Activated CD4-positive, CD25-positive, alpha-beta regulatory T cell (primary cell): ENCODE measurements at regions not wholly inside any gene's neighbourhood (a gene's known extent, or its start where the extent isn't known, plus 50 kb on each side); places are given as distances from the start of the nearest gene placed in this dataset.

Experiments used
- DNase-seq, 4 experiments: peaks; one replicate each; lab custom pipeline; 2025; lab: John Stamatoyannopoulos, UW

DNA sequence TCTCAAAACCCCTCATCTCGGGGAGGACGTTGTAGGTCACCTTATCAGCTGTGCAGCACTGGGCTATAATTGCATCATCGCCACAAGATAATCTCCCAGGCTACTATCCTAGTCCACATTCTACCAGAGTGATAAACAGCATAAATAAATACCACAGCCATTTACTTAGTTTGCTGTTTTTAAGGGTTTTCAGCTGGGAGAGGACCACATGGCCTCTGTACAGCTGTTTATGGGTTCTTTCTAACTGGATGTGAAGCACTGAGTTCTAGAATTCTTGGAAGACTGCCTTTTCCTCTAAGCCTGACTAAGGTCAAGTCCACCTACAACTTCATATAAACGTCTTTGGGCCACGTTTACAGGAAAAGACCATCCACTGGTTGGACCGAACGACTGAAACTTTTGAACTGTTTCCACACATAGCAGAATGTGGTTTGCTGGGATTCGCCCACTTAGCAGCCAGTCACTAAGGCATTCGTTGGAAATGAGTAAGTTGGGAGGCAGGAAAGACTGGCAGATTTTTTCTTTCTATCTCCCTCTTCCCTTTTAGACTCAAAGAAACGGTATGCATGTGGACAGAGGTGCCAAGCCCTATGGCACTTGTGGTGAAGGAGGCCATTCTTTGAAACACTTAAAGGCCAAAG is 752.5 kb upstream of the SGCG start:
- no peak for DNase-seq

GRCh38 chr13:22432690-22433089 is 748.1 kb upstream of the SGCG start:
- DNase-seq: no peak

GRCh38 chr13:22447132-22447886 is 733.5 kb upstream of the SGCG start:
- no peak for DNase-seq

DNA sequence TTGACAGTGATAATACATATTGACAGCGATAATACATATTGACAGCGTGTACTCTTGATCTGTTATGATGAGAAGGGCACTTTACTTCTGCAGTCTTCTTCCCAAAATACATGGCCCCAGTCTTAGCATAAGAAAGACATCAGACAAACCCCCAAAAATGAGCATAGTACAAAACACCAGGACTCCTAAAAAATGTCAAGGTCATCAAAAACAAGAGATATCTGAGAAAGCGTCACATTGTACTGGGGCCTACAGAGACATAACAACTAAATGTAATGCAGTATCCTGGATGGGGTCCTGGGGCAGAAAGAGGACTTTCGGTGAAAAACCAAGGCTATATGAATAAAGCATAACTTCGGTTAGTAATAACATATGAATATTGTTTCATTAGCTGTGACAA is 731.5 kb upstream of the SGCG start:
- no peak for DNase-seq

DNA sequence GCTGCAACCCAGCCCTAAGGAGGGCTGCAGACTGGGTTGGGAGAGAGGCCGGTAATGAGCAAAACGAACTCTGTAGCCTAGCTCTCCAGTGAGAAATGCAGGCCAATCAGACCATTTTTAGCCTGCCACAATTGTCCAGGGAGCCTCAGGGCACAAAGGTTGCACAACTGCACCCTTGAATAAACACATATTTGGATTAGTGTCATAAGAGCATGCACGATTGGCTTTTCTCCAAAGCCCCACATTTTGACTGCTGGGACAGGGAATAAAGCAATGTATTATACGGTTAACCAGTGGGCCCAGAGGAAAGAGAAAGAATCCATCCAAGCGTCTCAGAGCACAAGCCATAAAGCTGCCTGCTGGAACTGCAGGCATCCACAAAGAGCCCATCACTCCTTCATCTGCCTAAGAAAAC is 729.4 kb upstream of the SGCG start:
- DNase-seq: no peak

- DNase-seq: no peak
These were observed 726.2 kb upstream of the SGCG start for GRCh38 chr13:22454586-22454985.

- DNase-seq: no peak
These were observed 725.7 kb upstream of the SGCG start for GRCh38 chr13:22455036-22455435.

- no peak for DNase-seq
These were observed 718.8 kb upstream of the SGCG start for GRCh38 chr13:22461854-22462490.

DNA sequence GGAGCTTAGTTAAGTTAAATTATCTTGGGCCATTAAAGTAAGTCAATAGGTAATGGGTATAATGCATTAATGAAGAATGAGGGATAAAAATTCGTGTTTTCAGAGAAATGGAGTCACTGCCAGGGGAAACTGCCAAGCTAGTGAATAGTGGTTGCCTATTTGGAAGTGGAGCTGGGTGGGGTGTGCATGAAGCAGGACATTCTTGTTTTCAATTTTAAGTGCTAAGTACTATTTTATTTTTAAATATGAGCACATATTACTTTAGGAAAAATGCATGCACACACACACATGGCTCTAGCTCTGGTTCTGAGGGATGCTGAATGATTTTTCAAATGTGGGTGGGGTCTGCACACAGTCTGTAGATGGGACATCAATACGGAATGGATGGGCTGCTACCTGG is 717.7 kb upstream of the SGCG start:
- DNase-seq: no peak

DNA sequence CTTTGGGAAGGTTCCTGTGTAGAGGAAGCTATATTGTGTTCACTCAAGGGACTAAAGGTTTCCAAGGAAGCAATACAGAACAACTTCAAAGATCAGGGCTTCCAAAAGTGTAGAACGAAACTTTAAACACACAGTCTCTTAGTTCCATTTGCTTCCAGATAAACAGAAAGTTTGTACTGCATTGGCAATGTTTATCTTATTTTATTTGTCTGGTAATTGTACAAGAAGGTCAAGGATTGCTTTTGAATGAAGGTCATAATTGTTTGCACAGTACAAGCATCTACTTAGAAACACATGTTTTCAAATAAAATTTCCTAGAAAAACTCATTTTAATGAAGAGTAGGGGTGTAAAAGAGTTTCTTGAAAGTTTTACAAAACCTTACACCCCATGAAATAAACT is 712.7 kb upstream of the SGCG start:
- no peak for DNase-seq

- DNase-seq: no peak
These were observed 712.0 kb upstream of the SGCG start for GRCh38 chr13:22468824-22469223.

DNA sequence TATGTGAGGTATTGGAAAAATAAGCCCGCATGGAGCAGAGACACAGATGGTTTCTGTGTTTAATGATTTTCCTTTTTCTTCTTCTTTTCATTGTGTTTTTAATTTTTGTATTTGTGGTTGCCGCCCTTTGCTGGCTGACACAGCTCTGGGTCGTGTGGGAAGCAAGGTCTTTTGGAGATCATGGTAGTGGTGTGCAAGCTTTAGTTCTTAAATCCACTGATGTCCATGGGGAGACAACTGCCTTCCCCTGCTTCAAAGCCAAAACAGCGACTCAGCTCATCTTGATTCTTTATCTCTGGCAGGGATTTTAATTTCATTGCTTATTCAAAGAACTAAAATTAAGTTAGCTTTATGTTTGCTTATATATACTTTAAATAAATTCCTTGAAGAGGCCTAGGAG is 711.3 kb upstream of the SGCG start:
- DNase-seq: no peak

DNA sequence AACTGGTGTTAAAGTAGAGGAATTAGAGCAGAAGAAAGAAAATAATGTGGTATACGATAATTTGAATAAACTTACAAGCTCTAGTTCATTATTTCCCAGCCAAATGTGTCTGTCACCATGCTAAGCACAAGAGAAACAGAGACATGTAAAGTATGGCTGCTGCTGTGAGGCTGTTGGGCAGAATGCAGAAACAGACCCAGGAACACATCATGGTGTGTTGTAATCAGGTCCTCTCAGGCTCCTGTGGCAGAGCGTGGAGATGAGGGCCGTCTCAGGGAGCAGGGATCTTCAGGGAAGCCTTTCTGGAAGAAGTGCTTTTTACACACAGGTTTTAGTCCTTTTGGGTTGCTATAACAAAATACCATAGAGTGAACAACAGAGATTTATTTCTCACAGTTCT is 710.7 kb upstream of the SGCG start:
- DNase-seq: no peak

GRCh38 chr13:22482496-22483000 is 698.2 kb upstream of the SGCG start:
- DNase-seq: no peak

GRCh38 chr13:22483276-22483675 is 697.5 kb upstream of the SGCG start:
- no peak for DNase-seq

- DNase-seq: no peak
These were observed 694.3 kb upstream of the SGCG start for GRCh38 chr13:22486490-22486889.

GRCh38 chr13:22487932-22488331 is 692.8 kb upstream of the SGCG start:
- no peak for DNase-seq

GRCh38 chr13:22489771-22490170 is 691.0 kb upstream of the SGCG start:
- no peak for DNase-seq

DNA sequence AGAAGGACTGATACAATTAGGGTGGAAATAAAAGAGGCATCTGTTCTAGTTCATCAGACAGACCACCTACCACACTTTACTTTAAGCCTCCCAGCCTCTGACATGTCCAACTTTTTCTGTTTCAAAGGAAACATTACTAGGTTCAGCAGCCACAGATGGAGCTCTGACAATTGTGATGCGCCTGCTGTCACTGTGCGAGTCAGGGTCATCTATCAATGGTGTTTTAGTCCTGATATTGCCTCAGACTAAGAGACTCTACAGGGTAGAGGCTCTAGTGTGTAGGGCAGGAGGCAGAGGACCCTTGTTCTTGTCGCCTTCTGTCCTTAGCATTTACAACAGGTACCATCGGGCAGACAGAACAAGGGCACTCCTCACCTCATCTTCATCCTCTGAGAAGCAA is 685.0 kb upstream of the SGCG start:
- DNase-seq: no peak

GRCh38 chr13:22496803-22497508 is 683.8 kb upstream of the SGCG start:
- DNase-seq: no peak

DNA sequence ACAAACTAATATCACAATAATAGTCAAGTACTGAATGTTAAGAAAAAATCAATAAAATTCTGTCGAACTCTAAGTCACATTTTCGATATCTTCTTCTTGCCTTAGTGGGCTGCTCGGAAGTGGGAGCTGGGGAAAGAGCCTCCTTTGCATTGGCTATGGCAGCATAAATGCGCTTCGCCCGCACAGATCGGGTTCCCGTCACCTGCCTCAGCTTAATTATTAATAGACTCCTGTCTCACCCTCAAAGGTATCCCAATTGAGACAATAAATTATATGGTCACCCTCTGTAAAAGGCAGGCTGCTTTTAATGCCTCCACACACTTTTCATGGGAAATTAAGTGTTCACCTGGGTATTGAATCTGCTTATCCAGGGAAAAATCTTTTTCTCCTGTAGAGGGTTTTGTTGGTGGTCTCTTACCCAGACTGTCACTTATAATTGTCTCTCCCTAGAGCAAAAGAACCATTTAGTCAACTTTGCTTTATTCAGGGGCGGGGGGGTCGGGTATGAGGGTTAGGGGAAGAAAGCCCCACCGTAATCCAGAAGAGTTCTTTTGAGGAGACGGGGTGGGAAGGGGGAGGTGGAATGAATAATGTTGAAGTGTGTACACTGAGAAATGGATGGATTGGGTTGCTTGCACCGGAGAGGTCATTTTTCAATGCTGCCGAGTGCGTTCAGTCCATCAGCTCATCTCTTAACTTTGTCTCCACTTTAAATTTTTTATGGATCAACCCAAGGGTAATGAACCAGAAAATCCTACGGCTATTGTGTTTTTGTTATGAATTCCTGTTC is 682.6 kb upstream of the SGCG start:
- DNase-seq: no peak

DNA sequence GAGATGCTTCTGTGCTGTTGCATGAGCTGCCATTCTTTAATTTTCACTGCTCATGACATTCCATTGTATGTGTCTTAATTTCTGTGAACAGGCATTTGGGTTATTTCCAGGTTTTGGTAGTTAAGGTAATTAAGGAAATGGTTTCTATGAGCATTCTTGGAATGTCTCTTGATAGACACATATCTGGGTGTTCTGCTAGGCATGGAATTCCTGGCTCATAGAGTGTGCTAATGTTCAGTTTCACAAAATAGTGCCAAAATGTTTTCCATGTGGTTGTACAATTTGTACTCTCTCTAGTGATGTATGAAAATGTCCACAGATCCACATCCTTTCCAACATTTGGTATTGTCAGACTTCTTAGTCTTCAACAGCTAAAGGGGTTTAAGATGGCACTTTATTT is 680.9 kb upstream of the SGCG start:
- no peak for DNase-seq
